Tongue (tissue), 1 donor: ENCODE measurements at regions not wholly inside any gene's neighbourhood (a gene's known extent, or its start where the extent isn't known, plus 50 kb on each side); places are given as distances from the start of the nearest gene placed in this dataset.
A peak's percentile ranks its signal among the peaks of the same experiment; 100 is the strongest.
"Not testable (repeated sequence)": the region's sequence is repeated elsewhere in the genome, so short reads cannot be mapped to it uniquely, and the experiment has no call there.

ENCODE experiments used
- DNase-seq: peaks from one replicate; pipeline ENCODE4 v3.0.0-alpha.2; 2015

GRCh38 chr2:235399895-235400294 lies 93.9 kb upstream of the AGAP1 start:
- DNase-seq, result no peak

DNA sequence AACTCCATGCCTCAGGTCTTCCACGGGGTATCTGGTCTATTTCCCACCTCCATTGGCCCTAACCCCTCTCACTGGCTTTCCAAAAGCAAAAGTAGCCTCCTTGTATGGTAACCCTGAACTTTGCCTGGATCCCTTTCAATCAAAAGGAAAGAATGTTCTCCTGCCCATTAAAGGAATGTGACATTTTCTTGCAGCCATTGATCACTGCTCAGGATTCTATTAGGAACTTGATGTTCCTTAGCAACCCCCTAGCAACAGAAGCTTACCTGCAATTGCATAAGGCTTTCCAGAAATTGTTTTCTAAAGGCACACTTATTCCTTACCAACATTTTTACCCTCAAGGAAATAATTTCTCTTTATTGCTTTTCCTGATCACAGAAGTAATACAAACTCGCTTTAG lies 91.4 kb upstream of the AGAP1 start:
- no peak for DNase-seq

DNA sequence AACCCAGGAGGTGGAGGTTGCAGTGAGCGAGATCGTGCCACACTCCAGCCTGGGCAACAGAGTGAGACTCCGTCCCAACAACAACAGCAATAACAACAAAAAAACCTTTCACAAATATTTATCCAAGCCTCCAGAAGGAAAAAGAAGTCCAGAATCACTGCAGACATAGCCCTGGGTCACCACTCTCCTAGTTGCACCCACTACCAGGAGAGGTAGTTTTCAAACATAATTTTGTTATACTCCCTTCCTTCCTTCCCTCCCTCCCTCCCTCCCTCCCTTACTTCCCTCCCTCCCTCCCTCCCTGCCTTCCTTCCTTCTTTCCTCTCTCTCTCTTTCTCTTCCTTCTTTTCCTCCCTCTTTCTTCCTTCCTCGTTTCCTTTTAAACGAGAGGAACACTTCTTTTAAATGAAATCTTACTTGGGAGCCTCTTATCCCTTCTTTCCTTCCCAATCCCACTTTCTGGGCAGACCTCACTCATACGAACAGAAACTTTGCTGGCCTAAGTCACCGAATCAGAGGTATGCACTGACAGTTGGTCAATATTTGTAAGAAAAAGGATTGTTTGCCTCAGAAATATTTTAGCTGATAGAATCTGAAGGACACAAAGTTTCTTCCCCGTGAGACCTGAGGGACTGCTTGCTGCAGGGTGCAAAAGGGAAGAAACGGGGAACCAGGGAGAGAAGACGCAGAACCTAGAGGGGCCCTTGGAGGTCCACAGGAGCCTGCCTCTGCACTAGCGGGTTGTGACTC lies 88.1 kb upstream of the AGAP1 start:
- no peak for DNase-seq

GRCh38 chr2:235406430-235406829 lies 87.4 kb upstream of the AGAP1 start:
- DNase-seq, result no peak

- DNase-seq, result no peak
Measured at GRCh38 chr2:235411905-235412485, 81.8 kb upstream of the AGAP1 start.

- DNase-seq, result no peak
Measured at GRCh38 chr2:235413064-235413463, 80.8 kb upstream of the AGAP1 start.

- DNase-seq, result peak; percentile 18
Measured at GRCh38 chr2:235414422-235414821, 79.4 kb upstream of the AGAP1 start.

- DNase-seq, result peak; percentile 9
Measured at GRCh38 chr2:235416858-235417499, 76.9 kb upstream of the AGAP1 start.

DNA sequence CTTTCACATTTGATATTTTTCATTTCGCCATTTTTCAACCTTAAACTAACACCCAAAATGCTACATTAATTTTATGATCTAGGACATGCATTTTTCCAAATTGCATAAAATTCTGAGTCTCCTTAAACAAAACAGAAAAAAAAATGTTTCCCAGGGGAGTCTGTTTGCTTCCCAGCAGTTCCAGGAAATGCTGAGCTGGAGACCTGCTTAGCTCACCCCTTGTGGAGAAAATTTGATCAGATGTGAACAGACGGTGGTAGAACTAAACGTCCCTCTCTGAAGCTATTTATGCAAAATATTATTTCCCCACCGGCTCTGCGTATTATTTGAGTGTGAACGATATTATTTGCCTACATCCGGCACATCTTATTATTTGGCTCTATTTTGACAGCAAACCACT lies 74.9 kb upstream of the AGAP1 start:
- no peak for DNase-seq

- no peak for DNase-seq
Measured at GRCh38 chr2:235419996-235420395, 73.8 kb upstream of the AGAP1 start.

GRCh38 chr2:235421618-235422017 lies 72.2 kb upstream of the AGAP1 start:
- DNase-seq, result no peak

DNA sequence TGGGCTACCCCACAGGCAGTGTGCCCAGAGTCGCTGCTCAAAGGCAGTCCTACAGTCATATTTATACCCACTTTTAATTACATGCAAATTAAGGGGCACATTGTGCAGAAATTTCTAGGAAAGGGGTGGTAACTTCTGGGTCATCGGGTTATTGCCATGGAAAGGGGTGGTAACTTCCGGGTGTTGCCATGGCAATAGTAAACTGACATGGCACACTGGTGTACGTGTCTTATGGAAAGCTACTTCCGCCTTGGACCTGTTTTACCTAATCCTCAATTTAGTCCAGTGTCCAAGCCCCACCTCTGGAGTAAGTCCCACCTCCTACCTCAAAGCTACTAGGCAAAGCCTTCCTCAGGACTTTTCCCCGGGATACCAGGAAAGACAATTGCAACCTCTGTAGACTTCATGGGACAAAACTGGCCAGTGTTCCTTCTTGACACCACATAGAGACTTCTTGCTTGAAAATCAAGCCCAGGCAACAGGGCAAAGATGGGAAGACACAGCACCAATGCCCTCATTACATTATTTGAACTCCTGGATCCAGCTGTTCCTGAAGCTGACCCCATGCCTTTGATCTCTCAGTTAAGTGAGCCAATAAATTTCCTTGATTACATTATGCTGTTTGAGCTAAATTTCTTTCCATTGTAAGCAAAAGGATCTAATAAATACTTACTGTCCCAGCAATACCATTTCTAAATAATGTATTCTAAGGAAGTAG lies 63.3 kb upstream of the AGAP1 start:
- DNase-seq, result no peak

- DNase-seq, result peak; percentile 49
Measured at GRCh38 chr2:235432741-235433520, 60.9 kb upstream of the AGAP1 start.

DNA sequence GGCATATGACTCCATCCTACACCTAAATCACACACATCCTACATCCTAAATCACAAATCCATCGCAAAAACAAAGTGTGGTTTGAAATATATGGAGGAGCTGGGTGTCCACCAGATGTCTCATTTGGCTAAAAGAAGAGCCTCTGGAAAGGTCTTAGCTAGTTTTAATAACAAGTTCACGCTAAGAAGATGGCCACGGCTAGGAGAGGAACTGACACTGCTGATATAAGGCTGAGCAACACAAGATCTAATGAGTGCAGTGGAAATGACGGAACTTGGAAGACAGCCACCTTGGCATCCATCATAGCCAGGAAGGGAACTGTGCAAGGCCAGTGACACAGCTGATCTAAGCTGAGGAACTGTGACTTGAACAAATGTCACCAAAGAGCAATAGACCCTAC lies 60.0 kb upstream of the AGAP1 start:
- peak; percentile 78 for DNase-seq

GRCh38 chr2:235439959-235440662 lies 53.7 kb upstream of the AGAP1 start:
- no peak for DNase-seq

DNA sequence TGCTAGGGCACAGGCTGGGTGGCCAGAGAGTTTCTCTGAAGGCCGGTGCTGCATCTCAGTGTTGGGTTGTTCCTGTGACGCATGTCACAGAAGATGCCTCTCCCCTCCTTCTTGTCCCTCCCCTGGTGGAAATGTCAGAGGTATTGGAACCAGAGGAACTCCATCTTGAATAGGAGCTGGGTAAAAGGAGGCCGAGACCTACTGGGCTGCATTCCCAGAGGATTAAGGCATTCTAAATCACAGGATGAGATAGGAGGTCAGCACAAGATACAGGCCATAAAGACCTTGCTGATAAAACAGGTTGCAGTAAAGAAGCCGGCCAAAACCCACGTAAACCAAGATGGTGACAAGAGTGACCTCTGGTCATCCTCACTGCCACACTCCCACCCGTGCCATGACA lies 50.3 kb upstream of the AGAP1 start:
- DNase-seq, result not testable (repeated sequence)
